ENCODE measurements at regions not wholly inside any gene's neighbourhood (a gene's known extent, or its start where the extent isn't known, plus 50 kb on each side); places are given as distances from the start of the nearest gene placed in this dataset.

DNA sequence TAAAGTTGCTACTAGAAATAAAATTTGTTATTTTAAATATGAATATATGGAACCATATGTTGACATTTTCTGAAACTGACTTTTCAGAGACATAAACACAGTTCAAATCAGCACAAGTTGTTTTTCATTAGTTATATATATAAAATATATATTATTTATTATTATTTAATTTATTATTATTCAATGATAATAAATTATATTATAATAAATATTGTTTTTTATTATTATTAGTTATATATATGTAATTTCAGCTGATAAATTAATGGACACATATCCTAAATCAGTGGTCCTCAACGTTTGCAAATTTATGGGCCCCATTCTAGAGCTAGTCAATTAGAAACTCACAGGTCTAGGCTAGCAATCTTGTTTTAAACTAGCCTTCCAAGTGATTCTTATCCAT lies 809.3 kb downstream of the C4orf33 start:
- no peak overlapping the region for H3K4me3 ChIP-seq (ENCODE audit: low read depth, low read length, poor library complexity, severe bottlenecking)
- H3K27me3 ChIP-seq (replicated peaks; ENCODE audit: insufficient read depth, low read depth, low read length, poor library complexity) = no peaks in the 10 kb centered on the region
- DNase-seq (ENCODE audit: low spot score) = no peak
- H3K9me3 ChIP-seq (ENCODE audit: low read depth, low read length, poor library complexity, severe bottlenecking) = no peaks in the 10 kb centered on the region
- no peak overlapping the region for H3K27ac ChIP-seq (ENCODE audit: low read depth, low read length, poor library complexity, severe bottlenecking)
- no peaks in the 10 kb centered on the region for H3K4me1 ChIP-seq (ENCODE audit: insufficient read depth, low read length, poor library complexity, severe bottlenecking)
- ChIA-PET POLR2A (ENCODE audit: low non-redundant PET) (no interaction called here), CTCF (no interaction called here)
- no peaks in the 10 kb centered on the region for H3K36me3 ChIP-seq (ENCODE audit: insufficient read depth, low read length, poor library complexity, severe bottlenecking)
- no peak for TF ChIP-seq EZH2 (IDR thresholded peaks at IDR 0.05; ENCODE audit: borderline replicate concordance, low read depth, low read length, poor library complexity, severe bottlenecking)
- TF ChIP-seq, protein P1, sequence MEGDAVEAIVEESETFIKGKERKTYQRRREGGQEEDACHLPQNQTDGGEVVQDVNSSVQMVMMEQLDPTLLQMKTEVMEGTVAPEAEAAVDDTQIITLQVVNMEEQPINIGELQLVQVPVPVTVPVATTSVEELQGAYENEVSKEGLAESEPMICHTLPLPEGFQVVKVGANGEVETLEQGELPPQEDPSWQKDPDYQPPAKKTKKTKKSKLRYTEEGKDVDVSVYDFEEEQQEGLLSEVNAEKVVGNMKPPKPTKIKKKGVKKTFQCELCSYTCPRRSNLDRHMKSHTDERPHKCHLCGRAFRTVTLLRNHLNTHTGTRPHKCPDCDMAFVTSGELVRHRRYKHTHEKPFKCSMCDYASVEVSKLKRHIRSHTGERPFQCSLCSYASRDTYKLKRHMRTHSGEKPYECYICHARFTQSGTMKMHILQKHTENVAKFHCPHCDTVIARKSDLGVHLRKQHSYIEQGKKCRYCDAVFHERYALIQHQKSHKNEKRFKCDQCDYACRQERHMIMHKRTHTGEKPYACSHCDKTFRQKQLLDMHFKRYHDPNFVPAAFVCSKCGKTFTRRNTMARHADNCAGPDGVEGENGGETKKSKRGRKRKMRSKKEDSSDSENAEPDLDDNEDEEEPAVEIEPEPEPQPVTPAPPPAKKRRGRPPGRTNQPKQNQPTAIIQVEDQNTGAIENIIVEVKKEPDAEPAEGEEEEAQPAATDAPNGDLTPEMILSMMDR (conservative IDR thresholded peaks at IDR 0.05; ENCODE audit: low read depth, low read length) = no peak
- no TSS peak for BruUV-seq (replicated peaks)
- intact Hi-C loops (cut with micrococcal nuclease; ENCODE audit: unreplicated experiment) = no loop called here

DNA sequence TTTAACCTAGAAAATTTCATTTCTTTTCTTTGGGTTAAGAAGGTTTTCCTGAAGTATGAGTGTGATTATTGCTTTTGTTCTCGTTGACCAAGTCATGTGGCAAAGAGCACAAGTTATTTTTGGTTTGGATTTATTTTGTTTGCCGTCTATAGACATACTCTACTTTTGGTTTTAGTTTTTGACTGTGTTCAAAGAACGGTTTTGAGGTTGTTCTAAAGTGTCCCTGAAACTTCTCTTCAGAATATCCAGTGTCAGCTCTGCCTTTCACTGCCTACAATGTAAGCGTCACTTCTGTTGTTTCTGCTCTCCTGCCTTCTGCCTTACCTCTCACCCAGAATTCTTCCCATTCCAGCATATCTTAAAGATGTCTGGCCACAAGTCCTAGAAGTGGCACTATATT lies 812.2 kb downstream of the C4orf33 start:
- H3K27ac ChIP-seq (ENCODE audit: low read depth, low read length, poor library complexity, severe bottlenecking) = no peak overlapping the region
- TF ChIP-seq, protein P1 (conservative IDR thresholded peaks at IDR 0.05; ENCODE audit: low read depth, low read length) = no peak
- no peak for TF ChIP-seq EZH2 (IDR thresholded peaks at IDR 0.05; ENCODE audit: borderline replicate concordance, low read depth, low read length, poor library complexity, severe bottlenecking)
- ChIA-PET CTCF (no interaction called here), POLR2A (ENCODE audit: low non-redundant PET) (no interaction called here)
- intact Hi-C loops (cut with micrococcal nuclease; ENCODE audit: unreplicated experiment) = no loop called here
- BruUV-seq (replicated peaks) = no TSS peak
- no peak for DNase-seq (ENCODE audit: low spot score)
- H3K36me3 ChIP-seq (ENCODE audit: insufficient read depth, low read length, poor library complexity, severe bottlenecking) = no peaks in the 10 kb centered on the region
- no peak overlapping the region for H3K4me3 ChIP-seq (ENCODE audit: low read depth, low read length, poor library complexity, severe bottlenecking)
- H3K4me1 ChIP-seq (ENCODE audit: insufficient read depth, low read length, poor library complexity, severe bottlenecking) = no peaks in the 10 kb centered on the region
- H3K9me3 ChIP-seq (ENCODE audit: low read depth, low read length, poor library complexity, severe bottlenecking) = no peaks in the 10 kb centered on the region
- H3K27me3 ChIP-seq (replicated peaks; ENCODE audit: insufficient read depth, low read depth, low read length, poor library complexity) = no peaks in the 10 kb centered on the region

DNA sequence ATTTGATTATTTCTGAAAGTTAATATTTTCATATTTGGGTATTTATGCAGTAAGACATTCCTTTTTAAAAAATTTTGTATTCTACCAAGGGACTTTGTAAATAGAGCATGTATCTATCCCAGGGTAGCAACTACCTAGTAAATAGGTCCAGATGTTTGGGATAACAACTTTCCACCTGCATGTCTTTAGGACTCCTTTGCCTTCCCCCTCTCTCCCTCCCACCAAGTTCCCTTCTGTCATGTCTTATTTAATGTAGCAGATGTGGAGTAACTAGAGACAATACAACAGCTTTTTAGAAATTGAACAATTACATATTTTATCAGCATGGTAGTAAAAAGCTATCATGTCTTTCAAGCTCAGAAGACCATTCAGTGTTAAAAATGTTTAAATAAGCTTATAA lies 821.0 kb downstream of the C4orf33 start:
- H3K4me1 ChIP-seq (ENCODE audit: insufficient read depth, low read length, poor library complexity, severe bottlenecking) = no peaks in the 10 kb centered on the region
- ChIA-PET POLR2A (ENCODE audit: low non-redundant PET) (no interaction called here), CTCF (no interaction called here)
- H3K27ac ChIP-seq (ENCODE audit: low read depth, low read length, poor library complexity, severe bottlenecking) = no peak overlapping the region
- H3K4me3 ChIP-seq (ENCODE audit: low read depth, low read length, poor library complexity, severe bottlenecking) = no peak overlapping the region
- no TSS peak for BruUV-seq (replicated peaks)
- intact Hi-C loops (cut with micrococcal nuclease; ENCODE audit: unreplicated experiment) = no loop called here
- DNase-seq (ENCODE audit: low spot score) = no peak
- no peak for TF ChIP-seq EZH2 (IDR thresholded peaks at IDR 0.05; ENCODE audit: borderline replicate concordance, low read depth, low read length, poor library complexity, severe bottlenecking)
- TF ChIP-seq, protein P1 (conservative IDR thresholded peaks at IDR 0.05; ENCODE audit: low read depth, low read length) = no peak
- no peaks in the 10 kb centered on the region for H3K36me3 ChIP-seq (ENCODE audit: insufficient read depth, low read length, poor library complexity, severe bottlenecking)
- H3K27me3 ChIP-seq (replicated peaks; ENCODE audit: insufficient read depth, low read depth, low read length, poor library complexity) = no peaks in the 10 kb centered on the region
- no peaks in the 10 kb centered on the region for H3K9me3 ChIP-seq (ENCODE audit: low read depth, low read length, poor library complexity, severe bottlenecking)

All from A673 (cell line).